HG03354 (cell line): ENCODE measurements at regions not wholly inside any gene's neighbourhood (a gene's known extent, or its start where the extent isn't known, plus 50 kb on each side); places are given as distances from the start of the nearest gene placed in this dataset.

Source experiments
- ATAC-seq: cut with Tn5 transposase; IDR thresholded peaks from one replicate; pipeline ENCODE4 v1.9.1; 2021; ENCODE audit warnings: mild to moderate bottlenecking; ENCODE audit not compliant: unreplicated experiment, poor library complexity, severe bottlenecking

GRCh38 chr17:81345228-81346089 is 49.8 kb upstream of the BAHCC1 start:
- peak; percentile 48 for ATAC-seq
